ENCODE measurements at regions not wholly inside any gene's neighbourhood (a gene's known extent, or its start where the extent isn't known, plus 50 kb on each side); places are given as distances from the start of the nearest gene placed in this dataset.

GRCh38 chr11:25860677-25861450, 471.1 kb upstream of the ANO3 start:
- no peak overlapping the region for H3K4me3 ChIP-seq (ENCODE audit: low read length)
- no peak for DNase-seq (ENCODE audit: low read depth)
- TF ChIP-seq, protein P1, sequence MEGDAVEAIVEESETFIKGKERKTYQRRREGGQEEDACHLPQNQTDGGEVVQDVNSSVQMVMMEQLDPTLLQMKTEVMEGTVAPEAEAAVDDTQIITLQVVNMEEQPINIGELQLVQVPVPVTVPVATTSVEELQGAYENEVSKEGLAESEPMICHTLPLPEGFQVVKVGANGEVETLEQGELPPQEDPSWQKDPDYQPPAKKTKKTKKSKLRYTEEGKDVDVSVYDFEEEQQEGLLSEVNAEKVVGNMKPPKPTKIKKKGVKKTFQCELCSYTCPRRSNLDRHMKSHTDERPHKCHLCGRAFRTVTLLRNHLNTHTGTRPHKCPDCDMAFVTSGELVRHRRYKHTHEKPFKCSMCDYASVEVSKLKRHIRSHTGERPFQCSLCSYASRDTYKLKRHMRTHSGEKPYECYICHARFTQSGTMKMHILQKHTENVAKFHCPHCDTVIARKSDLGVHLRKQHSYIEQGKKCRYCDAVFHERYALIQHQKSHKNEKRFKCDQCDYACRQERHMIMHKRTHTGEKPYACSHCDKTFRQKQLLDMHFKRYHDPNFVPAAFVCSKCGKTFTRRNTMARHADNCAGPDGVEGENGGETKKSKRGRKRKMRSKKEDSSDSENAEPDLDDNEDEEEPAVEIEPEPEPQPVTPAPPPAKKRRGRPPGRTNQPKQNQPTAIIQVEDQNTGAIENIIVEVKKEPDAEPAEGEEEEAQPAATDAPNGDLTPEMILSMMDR (IDR thresholded peaks at IDR 0.05; ENCODE audit: insufficient read depth, low read depth, low read length, missing control alignments), result no peak

DNA sequence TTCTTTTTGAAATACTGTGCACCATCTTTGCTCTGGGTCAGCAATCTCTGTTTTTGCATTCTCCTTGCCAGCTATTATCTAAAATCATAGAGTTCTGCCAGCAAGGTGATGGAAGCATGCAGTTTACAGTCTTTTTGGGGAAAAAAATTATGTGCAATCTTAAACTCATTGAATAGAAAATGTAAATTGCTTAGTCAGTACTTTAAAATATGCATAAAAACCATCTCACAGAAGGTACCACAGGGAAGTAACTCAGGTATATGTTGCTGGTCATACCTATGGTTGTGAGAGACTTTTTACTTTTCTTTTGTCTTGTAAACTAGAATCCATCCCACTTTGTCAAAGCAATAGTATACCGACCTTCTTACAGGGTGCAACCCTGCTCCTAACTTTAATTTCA, 469.8 kb upstream of the ANO3 start:
- DNase-seq (ENCODE audit: low read depth), result no peak
- H3K4me3 ChIP-seq (ENCODE audit: low read length), result no peak overlapping the region
- TF ChIP-seq, protein P1 (IDR thresholded peaks at IDR 0.05; ENCODE audit: insufficient read depth, low read depth, low read length, missing control alignments), result no peak

DNA sequence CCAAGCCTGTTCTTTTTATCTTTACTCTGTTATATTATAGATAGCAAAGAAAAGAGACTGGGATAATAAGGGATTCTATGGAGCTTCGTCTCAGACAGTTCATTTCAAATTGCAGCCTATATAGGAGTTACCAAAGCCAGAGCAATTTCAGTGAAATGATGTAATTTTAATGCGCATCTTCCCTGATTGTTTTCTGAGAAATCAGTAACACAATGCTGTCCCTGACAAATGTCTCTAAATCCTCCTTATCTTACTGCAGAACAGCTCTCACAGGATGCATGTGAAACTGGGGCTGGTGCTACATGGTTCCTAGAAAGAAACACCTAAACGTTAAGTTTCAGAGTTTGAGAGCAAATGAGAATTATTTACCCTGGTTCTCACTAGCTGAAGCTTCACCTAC, 467.9 kb upstream of the ANO3 start:
- H3K4me3 ChIP-seq (ENCODE audit: low read length), result no peak overlapping the region
- DNase-seq (ENCODE audit: low read depth), result no peak
- TF ChIP-seq, protein P1 (IDR thresholded peaks at IDR 0.05; ENCODE audit: insufficient read depth, low read depth, low read length, missing control alignments), result no peak

GRCh38 chr11:25876456-25876965, 455.4 kb upstream of the ANO3 start:
- H3K4me3 ChIP-seq (ENCODE audit: low read length), result no peak overlapping the region
- DNase-seq (ENCODE audit: low read depth), result no peak
- TF ChIP-seq, protein P1 (IDR thresholded peaks at IDR 0.05; ENCODE audit: insufficient read depth, low read depth, low read length, missing control alignments), result no peak

- no peak for DNase-seq (ENCODE audit: low read depth)
- TF ChIP-seq, protein P1 (IDR thresholded peaks at IDR 0.05; ENCODE audit: insufficient read depth, low read depth, low read length, missing control alignments), result no peak
Measured at GRCh38 chr11:25886036-25886435, 445.9 kb upstream of the ANO3 start.

DNA sequence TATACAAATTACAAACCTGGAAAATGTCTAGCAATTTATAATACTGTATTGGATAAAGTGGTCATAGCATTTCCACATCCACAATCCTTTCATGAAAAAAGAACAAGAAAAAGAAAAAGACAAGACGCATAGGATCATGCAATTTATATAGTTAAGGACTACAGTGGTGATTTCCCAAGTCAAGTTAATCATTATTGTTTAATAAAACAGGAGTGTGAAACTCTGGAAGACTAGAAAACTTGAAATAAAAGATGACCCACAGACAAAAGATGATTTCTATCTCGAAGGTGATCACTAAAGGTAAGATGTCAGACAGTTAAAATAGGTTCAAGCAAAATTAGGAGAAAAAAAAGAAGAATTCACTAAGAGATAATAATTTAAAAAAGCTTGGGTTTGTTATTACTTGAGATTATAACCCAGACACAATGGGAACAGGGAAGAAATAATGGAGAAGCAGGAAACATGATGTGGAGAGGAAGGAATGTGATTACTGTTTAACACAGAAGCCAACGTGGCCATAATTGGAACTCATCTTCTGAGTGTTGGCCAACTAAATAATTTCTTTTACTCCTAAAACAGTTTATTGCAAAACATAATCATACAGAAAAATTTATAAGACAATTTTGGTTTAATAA, 441.2 kb upstream of the ANO3 start:
- TF ChIP-seq, protein P1 (IDR thresholded peaks at IDR 0.05; ENCODE audit: insufficient read depth, low read depth, low read length, missing control alignments), result no peak
- H3K4me3 ChIP-seq (ENCODE audit: low read length), result no peak overlapping the region
- DNase-seq (ENCODE audit: low read depth), result no peak

More at GRCh38 chr11:25886036-25886435, 445.9 kb upstream of the ANO3 start:
- H3K4me3 ChIP-seq (ENCODE audit: low read length), result no peak overlapping the region

Measured in epithelial cell of esophagus (primary cell).